ENCODE measurements at regions not wholly inside any gene's neighbourhood (a gene's known extent, or its start where the extent isn't known, plus 50 kb on each side); places are given as distances from the start of the nearest gene placed in this dataset.
"Not testable (repeated sequence)": the region's sequence is repeated elsewhere in the genome, so short reads cannot be mapped to it uniquely, and the experiment has no call there.

DNA sequence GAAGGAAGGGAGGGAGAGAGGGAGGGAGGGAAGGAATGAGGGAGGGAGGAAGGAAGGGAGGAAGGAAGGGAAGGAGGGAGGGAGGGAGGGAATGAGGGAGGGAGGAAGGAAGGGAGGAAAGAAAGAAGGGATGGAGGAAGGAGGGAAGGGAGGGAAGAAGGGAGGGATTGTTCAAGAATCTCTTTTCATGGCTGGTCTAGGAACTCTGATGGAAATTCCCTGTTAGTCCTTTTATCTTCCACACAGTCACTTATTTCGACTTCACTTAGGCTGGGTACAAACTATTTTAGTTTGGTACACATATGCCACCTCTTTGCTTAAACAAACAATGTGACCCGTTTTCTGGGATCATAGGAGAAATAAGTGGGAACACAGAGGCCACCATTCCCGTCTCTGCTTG is 435.6 kb upstream of the WWC1 start:
- no peak for DNase-seq

DNA sequence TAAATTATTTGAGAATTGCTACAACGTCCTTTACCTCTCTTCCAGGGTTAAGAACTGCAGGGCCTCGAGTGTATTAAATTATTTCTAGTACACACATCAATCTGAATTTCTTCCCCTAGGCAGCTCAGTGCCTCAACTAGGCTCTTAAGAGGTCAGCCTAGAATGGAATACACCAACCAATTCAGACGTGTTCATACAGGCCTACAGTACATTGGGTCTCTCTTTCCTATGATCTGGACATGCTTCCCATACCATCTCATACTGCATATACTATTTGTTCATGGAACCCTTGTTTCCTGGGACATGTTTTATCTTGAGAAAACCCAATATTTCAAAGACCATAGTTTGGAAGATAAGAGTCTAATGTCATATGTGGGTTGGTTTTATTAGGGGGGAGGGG is 434.1 kb upstream of the WWC1 start:
- no peak for DNase-seq

DNA sequence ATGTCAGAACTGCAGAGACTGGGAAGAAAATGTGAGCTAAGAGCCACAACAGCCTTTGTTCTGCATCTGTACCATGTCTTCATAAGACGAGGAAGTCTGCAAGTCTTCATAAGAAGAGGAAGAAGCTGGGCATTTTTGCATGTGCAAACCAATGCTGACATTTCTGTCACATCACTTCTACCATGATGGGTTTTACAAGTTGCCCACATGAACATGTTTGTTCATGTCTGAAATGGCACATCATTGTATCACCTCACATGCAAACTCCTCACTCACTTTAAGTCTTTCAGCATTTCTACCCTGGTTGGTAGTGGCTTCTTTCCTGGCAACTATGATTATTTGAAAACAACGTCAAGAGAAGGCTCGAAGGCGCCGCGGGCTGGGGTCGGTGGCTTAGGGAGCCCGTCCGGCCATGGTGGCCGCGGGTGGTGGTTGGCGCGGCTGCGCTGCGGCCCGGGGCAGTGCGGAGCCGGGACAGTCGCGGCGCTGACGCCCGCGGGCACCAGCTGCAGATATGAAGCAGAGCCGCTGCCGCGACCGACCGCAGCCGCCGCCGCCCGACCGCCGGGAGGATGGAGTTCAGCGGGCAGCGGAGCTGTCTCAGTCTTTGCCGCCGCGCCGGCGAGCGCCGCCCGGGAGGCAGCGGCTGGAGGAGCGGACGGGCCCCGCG is 433.1 kb upstream of the WWC1 start:
- not testable (repeated sequence) for DNase-seq

DNA sequence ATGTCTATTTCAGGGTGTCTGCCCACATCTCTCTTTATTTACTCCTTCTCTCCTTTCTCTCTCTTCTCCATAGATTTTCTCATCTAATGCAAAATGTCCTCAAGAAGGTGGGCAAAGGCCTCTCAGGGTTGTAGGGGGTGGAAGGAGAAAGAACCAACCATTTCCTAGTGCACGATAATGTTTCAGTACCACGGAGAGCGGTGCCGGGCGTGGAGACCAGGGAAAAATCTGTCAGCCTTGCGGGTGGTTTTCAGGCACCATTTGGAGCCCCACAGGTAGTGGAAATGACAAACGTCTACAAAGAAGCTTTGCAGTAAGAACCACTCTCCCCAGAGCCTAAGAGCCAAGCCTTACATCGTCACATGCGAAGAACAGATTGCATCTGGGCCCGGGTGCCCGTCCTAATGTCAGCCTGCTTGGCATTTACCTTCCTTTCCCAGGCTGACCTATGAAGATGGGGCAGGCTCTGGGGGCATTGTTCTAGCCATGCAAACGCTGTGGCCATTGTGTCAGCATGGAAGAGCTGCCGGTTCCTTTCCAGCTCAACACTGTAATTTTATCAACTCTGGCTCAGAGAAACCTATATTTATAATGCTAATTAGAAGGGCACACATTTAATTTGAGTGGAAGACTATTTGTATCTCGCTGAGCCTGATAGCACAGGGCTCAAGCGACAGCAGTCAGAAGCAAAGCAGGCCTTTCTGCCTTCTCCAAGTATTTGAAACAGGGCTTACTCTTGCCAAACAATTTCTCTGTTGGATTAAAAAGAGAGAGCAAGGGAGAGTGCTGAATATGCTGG is 430.1 kb upstream of the WWC1 start:
- no peak for DNase-seq

DNA sequence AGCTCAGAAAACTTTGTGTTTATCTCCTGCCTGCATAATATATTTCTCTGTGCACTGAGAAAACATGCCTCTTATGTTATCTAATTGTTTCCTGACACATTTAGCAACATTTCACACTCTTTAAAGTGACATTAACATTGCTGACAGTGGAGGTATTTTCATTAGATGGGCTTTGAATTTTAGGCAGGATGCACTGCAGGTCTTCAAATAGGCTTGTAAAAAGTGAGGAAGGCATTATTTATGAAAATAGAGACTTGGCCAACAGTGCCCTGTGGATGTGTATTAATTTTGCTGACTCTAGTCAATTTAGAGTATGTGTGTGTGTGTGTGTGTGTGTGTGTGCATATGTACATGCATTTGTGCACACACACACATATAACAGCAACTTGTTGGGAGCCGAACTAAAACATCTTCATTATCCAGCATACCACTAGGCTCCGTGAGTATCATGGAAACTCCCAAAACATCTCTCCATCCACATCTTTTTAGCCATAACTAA is 429.5 kb upstream of the WWC1 start:
- no peak for DNase-seq

DNA sequence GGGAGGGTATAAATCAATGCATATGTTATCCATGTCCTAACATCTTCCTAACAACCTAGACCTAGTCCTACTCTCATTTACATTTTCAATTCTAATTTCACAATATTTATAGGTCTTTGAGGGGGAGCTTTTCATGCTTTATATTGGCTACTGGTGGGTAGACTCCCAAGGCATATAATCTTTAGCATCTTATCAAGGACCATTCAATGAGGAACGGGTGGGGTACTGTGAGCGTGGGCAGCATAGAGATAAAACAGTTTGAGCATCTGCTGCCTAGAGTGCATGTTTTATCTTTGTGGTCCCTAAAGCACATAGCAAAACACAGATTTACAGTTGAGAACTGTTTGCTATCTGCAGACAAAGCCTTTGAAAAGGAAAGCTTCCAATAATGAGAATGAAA is 427.6 kb upstream of the WWC1 start:
- no peak for DNase-seq

DNA sequence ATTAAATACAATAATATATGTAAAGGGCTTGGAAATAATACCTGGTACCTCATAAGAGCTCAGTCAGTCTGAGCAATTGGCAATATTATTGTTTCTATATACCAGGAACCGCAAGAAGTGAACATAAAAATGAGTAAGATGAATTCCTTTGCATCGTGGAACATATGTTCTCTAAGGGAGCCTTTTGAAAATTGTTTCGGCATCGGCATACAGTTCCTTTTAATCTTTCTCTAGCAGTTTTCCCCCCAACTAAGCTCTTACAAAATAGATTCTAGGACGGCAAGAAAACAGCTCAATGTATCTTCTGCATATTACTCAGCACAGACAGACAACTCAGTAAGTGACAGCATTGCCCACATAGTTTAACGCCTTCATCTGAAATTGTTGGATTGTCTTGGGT is 426.6 kb upstream of the WWC1 start:
- no peak for DNase-seq

DNA sequence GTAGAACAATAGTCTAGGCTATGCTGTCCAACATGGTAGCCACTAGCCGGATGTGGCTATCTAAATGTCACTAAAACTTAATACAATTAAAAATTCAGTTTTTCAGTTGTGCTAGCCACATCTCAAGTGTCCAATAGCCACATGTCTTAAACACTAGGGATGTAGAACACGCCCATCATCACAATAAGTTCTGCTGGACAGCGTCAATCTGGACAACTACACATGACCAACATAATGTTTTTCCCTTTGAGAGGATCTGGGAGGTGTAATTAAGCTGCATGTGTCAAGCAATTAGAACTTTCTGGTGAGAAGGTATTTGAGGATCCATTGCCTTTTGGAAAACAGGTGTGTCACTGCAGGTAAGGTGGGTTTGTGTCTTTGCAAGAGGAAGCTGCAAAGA is 424.6 kb upstream of the WWC1 start:
- DNase-seq = no peak

DNA sequence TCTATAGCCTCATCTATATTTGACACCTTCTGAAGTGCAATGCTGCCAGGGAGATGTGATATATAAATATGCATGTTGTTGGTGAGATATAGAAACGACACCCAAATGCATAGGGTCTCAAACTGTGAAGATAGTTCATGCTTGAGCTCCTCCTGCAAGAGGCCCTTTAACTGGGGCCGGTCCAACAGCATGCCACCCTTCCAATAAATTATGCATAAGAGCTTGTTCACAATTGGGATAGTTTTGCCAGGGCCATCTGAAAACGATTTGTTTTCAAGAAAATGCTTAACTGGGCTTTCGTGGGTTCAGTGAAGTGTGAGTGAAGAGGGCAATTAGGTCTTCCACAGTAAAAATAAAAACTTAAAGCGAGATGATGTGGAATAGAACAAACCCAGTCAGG is 424.2 kb upstream of the WWC1 start:
- DNase-seq = no peak

DNA sequence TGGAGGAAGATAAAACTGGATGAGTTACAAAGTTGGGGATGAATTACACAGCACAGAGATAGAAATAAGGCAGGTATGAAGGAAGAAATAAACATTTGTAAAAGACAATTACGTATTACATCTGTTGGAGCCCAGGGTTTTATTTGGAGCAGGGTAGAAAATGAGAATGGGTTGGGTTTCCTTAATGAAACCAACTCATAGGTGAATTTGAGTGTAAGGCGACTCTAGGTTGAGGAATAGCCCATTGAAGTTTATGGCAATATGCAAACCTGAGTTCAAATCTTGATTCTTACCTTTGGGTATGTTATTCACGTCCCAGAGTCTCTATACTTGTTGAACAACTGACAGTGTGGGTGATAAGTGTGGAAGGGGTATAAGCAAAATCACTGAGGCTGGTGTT is 422.3 kb upstream of the WWC1 start:
- no peak for DNase-seq

DNA sequence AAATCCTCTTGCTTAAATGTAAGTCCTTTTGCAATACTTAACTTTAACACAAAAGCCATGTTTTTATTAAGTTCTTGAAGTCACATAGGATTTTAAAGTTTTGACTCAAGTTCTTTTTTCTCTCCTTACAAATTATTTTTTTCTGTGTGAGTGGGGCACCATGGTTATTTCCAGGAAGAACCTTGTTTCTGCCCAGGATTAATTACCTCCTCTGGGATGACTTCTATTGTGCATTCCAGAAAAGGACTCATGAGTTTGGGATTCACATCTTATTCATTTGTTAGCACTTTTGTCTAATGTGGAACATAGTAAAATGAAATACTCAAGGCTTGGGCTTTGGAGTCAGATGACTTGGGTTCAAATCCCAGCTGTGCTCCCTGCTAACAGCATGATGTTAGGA is 421.4 kb upstream of the WWC1 start:
- DNase-seq = no peak

DNA sequence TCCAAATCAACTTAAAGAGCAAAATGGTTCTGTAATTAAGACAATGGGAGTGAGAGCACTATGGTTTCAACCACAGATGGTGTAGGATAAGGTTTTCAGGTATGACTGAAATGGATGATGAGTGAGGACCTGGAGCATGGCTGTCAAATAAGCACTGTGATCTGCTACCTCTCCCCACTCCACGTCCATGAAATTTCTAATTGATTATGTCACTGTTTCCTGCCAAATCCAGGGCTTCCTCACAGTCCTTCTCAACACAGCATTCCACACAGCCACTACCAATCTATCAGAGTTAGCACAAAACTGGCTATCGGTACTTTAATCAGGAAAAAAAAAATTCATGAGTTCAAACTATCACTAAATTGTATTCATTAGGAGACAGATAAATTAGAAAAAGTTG is 420.4 kb upstream of the WWC1 start:
- DNase-seq = no peak

DNA sequence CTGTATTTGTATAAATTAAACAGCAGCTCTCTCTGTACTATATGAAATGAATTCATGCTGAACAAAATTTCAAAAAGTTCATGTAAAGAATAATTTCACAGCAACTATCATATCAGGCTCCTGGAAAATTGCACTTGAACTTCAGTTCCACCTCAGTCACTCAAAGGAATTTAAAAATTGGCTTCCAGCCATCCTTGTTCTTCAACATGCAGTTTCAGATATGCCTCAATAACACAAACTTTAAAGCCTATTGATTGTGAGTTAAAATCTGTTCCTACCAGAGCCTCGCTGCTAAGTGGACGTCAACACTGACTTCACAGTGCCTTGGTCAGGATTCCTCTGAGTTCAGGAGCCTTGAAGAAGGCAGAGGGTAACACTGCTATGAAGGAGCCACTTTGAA is 418.7 kb upstream of the WWC1 start:
- no peak for DNase-seq

DNA sequence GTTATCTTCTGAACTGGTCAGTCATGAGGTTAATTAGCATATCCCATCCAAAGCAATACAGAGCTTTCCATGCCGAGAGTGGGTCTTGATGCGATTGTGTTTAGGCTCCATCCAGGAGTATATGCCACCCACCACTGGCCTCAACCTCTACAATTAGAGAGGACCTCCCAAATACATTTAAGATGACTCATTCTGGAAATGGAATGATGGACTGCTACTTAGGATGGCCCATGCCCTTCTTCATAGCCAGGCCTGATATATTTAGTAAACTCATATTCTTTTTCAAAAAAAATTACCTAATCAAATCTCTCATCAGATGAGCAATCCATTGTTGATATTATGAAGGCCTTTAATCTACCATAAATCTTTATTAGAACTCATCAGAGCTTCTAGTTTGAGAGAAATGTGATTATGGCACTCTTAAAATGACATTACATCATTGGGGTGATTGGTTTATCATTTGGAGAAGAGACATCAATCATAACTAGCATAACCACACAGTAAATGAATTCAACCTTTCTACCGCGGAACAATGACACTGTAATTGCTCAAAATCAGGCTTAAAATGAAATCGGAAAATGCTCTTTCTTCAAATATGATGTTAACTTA is 414.2 kb upstream of the WWC1 start:
- DNase-seq = no peak

DNA sequence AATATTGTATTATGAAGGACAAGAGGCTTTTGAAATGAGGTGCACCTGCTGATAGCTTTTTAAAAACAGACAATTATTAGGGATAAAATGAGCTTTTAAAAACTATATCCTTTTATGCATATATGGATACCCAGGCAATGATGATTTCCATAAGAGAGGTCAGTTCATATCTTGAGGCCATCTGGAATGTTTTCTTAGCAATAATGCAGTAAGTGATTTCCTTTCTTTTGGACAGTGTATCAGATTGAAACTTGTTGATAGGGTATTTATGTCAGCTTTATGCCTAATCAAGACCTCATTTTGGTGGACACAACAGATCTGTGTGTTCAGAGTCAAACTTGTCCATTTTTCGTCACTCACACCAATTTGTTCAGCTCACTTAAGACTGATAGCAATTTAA is 413.5 kb upstream of the WWC1 start:
- no peak for DNase-seq

DNA sequence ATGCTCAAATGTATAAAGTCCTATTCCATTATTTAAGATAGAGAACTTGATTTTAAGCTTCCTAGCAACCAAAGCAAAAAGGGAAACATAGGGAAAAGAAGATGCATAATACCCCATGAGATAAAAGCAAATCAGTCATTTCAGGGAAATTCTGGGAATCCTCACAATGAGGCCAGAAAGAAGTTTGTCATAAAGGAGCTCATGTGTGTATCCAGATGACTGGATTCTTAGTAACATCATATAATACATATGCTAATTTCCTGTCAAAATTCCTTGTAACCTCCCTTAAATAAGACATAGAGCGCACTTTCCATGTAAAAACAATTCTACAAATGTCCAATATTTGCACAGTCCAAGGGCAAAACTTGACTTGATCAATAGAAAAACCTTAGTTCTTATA is 411.0 kb upstream of the WWC1 start:
- DNase-seq = no peak

DNA sequence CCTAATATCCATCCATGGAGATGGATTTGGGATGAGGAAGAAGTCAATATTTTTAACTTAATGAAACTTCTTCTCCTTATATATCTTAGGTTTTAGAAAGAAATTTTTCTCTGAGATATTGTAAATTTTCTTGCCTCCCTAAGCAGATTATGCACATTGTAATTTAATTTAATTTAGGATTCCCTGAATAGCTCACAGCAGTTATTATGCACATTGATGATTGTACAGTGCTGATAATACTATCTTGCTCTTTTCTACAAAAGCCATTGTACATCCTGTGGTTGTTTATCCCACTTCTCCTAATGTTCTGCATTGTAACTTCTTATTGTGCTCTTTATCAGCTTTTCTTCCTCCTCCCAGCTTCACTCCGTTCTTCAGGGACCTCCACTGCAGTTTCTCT is 410.4 kb upstream of the WWC1 start:
- DNase-seq = no peak

DNA sequence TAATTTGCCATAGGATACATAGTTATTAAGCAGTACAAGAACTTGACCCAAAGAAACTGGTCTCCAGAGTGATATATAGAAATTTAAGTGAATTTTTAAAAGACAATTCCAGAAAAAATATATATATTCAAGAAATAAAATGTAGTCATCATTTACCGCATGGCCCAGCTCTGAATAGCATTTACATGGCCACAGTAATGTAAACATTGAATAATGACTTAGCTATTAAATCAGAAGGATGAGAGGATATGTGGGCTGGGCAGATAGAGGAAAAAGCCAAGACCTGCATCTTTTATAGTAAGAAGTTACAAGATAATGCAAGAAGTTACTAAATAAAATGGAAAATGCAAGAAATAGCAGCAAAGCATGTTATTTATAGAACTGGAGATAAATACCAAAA is 405.2 kb upstream of the WWC1 start:
- no peak for DNase-seq

DNA sequence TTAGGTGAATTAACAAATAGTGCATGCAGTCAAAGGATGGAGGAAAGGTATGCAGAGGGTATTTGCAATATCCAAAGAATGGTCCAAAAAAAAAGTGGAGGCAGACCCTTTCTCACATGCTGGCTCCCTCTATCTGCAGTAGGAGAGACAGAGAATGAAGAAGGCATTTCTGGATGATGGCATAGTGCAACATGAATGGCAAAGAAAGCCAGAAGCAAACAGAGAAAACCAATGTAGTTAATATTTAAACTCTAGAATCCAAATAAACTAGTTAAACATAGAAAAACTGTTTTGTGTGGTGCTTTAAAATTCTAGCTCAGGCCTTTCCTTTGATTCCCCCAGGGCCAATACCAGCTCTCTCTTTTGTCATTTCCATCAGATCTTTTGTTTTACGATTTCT is 403.1 kb upstream of the WWC1 start:
- DNase-seq = no peak

DNA sequence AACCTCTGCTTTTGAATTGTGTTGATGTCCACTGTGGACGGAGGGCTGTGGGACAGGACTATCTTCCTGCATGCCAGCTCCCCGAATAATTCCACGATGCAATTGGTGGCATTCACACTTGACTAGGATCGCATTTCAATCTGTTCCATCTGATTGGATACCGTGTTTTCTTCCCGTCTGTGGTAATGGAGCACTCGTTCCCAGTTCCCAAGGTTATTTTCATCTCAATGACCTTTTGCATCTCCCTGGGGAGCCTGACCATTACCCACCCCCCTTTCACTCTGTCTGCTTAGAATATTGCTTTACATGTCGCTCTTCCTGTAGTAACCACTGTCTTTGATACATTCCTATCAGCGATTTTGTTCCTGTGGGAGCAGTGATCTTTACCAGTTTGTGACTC is 402.2 kb upstream of the WWC1 start:
- DNase-seq = no peak

DNA sequence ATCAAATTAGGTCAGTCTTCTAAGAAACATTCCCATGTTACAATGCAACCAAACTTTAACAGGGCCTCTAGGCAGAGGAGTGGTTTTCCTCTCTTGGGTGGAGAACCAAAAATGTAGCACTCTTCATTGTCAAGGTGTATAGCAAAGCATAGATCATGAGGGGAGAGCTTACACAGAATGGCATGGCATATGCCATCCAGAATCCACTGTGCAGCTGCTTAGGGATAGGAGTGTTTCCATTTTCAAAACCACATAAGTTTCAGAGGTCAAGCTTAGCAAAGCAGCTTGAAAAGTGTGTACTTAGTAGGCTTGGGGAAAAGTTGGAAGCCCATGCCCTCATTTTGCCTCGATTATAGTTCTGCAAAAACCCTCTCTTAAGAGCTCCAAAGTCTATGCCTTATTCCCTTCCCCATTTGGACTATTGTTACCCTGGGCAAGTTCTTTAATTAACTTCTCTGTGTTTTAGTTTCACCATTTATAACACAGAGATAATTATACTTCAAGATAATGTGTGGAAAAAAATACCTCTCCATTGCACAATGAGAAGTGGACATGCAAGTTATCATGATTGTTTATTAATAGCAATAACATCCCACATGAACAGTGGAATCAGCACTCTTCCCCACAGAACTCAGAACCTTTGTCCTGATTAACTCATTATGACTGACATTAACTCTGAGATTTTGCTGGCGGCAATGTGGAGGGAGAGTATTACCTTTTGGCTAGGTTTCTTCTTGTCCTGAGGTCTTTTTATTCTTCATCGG is 398.9 kb upstream of the WWC1 start:
- no peak for DNase-seq

DNA sequence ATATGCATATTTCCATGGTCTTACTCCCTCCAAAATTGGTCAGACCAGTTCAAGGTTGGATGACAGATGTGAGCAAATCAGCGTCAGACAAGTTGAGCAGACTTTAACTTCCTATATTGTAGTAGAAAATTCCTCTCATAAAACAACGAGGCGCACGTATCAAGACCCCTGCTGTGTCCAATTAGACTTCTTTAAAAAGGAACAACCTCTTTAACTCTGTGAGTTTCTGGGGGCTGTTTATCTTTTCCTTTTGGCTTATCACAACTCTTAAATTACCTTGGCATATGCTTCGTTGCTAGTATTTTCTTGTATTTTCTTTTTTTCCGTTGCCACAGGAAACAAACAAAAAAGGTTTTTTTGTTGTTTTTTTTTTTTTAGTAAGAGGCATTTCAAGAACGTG is 398.2 kb upstream of the WWC1 start:
- no peak for DNase-seq

DNA sequence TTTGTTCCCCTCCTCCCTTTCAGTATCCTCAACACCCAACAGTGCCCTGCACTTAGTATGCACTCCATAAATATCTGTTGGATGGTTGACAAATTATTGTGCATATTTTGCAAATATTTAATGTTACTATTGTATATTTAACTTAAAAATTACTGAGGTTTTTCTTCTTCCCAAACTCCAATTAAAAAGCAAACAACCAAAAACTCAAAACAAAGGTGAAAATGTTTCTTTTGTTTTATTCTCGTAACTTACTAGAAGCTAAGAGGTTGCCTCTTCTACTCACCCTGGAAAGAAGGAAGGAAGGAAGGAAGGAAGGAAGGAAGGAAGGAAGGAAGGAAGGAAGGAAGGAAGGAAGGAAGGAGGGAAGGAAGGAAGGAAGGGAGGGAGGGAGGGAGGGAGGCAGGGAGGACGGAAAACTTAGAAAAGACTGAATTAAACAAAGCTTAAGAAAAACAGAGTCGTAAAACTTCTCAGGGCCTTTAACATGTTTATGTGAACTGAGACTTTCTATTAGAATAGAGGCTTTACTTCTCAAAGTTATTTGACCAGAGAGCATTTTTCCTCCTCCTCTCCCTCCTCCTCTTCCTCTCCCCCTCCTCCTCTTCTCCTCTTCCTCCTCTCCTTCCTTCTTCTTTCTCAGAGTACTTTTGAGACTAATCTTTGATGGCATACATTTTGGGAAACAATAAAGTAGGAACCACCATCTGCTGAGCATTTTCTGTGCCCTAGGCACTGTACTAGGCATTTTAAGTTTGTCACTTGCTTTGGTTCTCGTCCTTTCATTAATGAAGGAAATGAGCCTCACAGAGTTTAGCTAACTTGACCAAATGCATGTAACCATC is 396.6 kb upstream of the WWC1 start:
- no peak for DNase-seq

Data from NCI-H1436 (cell line).